ENCODE measurements at regions not wholly inside any gene's neighbourhood (a gene's known extent, or its start where the extent isn't known, plus 50 kb on each side); places are given as distances from the start of the nearest gene placed in this dataset.

DNA sequence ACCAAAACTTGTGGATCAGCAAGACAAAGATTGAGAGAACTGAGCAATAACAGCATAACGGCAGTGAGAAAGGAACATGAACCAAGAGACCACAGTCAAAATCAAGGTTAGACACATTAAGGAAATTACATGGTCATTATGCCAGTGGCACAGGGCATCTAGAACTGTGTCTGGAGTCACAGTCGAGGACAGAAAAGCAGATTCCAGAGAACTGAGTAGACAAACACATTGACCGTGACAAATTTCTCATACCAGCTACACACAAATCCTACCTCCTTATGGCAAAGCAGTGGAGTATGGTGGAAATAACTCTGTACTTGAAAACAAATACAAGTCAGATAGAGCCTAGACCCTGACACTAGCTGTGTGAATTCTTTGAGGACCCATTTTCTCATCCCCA, 367.3 kb downstream of the DUSP6 start:
- Histone ChIP-seq H3K27me3 (no peaks in the 10 kb centered on the region), H3K27ac (no peak overlapping the region), H3K9me3 (no peaks in the 10 kb centered on the region), H3K4me1 (peaks cover 0 to 18% (median 2%) of the 10 kb centered on the region in 12 donors), H3K36me3 (no peaks in the 10 kb centered on the region), H3K4me3 (no peak overlapping the region)
- DNase-seq = no peak
- TF ChIP-seq, protein P1, sequence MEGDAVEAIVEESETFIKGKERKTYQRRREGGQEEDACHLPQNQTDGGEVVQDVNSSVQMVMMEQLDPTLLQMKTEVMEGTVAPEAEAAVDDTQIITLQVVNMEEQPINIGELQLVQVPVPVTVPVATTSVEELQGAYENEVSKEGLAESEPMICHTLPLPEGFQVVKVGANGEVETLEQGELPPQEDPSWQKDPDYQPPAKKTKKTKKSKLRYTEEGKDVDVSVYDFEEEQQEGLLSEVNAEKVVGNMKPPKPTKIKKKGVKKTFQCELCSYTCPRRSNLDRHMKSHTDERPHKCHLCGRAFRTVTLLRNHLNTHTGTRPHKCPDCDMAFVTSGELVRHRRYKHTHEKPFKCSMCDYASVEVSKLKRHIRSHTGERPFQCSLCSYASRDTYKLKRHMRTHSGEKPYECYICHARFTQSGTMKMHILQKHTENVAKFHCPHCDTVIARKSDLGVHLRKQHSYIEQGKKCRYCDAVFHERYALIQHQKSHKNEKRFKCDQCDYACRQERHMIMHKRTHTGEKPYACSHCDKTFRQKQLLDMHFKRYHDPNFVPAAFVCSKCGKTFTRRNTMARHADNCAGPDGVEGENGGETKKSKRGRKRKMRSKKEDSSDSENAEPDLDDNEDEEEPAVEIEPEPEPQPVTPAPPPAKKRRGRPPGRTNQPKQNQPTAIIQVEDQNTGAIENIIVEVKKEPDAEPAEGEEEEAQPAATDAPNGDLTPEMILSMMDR (IDR thresholded peaks at IDR 0.05) = no peak
- intact Hi-C loops (cut with DNase I) = loop anchor here in 2 of 10 donors (5.0 to 10.0 kb wide), 2 partner anchors 90 to 403 kb away; partner anchors contain the start of gene KITLG (in 1 of the 2)
- WGBS, 4 donors = 95 to 98% (median 96%) methylated on average over 3 of the region's 3 CpGs
- ATAC-seq = no peak

DNA sequence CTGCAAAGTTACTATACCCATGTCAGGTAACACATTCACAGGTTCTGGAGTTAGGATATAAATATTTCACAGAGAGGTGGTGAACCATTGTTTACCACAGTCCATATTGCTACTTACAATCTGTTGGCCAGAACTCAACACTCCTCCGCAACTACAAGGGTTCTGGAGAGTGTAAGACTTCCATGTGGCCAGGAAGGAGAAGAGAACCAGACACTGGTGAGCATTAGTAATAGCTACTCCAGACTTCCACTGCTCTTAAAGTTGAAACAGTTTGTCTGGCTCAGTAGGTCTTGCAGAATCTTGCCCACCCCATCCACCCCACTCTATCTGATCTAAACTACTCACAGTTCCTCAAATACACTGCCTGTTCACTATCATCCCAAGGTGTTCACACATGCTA, 369.6 kb downstream of the DUSP6 start:
- H3K27me3 ChIP-seq = no peaks in the 10 kb centered on the region
- peaks cover 0 to 18% (median 2%) of the 10 kb centered on the region in 12 donors for H3K4me1 ChIP-seq
- WGBS, 4 donors = 70 to 79% (median 70%) methylated on average over 1 of the region's 1 CpG
- H3K27ac ChIP-seq = no peak overlapping the region
- ATAC-seq (no peak), DNase-seq (no peak)
- no peaks in the 10 kb centered on the region for H3K36me3 ChIP-seq
- TF ChIP-seq, protein P1 (IDR thresholded peaks at IDR 0.05) = no peak
- no peak for TF ChIP-seq POLR2A (IDR thresholded peaks at IDR 0.05)
- no peaks in the 10 kb centered on the region for H3K9me3 ChIP-seq
- intact Hi-C loops (cut with DNase I) = loop anchor here in 1 of 10 donors (10.0 kb wide), 1 partner anchor 88 kb away; no protein-coding TSS in a partner anchor
- no peak overlapping the region for H3K4me3 ChIP-seq

DNA sequence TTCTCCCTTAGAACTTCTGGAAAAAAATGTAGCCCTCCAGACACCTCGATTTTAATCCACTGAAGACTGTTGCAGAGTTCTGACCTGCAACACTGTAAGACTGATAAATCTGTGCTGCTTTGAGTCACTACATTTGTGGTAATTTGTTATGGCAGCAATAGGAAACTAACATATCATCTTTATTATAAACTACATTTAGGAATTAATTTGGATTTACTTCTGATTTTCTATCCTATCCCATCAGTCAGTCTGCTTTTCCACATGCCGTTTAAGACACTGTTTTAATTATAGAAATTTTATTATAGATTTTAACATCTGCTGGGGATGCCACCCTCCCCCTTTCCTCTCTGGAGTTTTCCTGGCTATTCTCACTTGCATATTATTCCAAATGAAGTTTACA, 375.2 kb downstream of the DUSP6 start:
- no peaks in the 10 kb centered on the region for H3K27me3 ChIP-seq
- H3K9me3 ChIP-seq = no peaks in the 10 kb centered on the region
- H3K4me3 ChIP-seq = no peak overlapping the region
- DNase-seq (no peak), ATAC-seq (no peak)
- H3K4me1 ChIP-seq = no peaks in the 10 kb centered on the region
- 56 to 78% (median 65%) methylated on average over 2 of the region's 2 CpGs for WGBS, 4 donors
- no peaks in the 10 kb centered on the region for H3K36me3 ChIP-seq
- TF ChIP-seq POLR2A (IDR thresholded peaks at IDR 0.05) = no peak
- TF ChIP-seq, protein P1 (IDR thresholded peaks at IDR 0.05) = no peak
- H3K27ac ChIP-seq = no peak overlapping the region
- intact Hi-C loops (cut with DNase I) = no loop called here

DNA sequence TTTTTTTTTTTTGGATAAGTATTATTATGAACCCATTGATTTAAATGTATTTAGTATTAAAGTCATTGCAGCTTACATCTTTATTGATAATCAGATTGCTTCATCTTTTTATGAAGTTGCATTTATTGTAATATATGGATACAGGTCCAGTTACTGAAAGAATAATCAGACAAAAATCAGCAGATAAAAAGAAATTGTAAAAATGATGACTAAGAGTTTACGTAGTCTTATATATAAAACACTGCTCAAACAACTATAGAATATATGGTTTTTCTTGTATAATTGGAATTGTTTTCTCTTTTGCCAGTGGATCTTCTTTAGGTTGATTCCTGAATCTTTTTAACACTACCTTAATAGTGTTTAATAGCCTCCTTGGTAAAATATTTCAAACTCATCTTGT, 378.3 kb downstream of the DUSP6 start:
- Histone ChIP-seq H3K4me3 (no peak overlapping the region), H3K4me1 (peaks cover 0 to 11% (median 0%) of the 10 kb centered on the region in 12 donors), H3K27me3 (no peaks in the 10 kb centered on the region), H3K36me3 (no peaks in the 10 kb centered on the region), H3K27ac (no peak overlapping the region), H3K9me3 (no peaks in the 10 kb centered on the region)
- ATAC-seq = no peak
- no peak for DNase-seq
- 97 to 100% (median 98%) methylated on average over 1 of the region's 1 CpG for WGBS, 4 donors
- TF ChIP-seq, protein P1 (IDR thresholded peaks at IDR 0.05) = no peak
- no peak for TF ChIP-seq POLR2A (IDR thresholded peaks at IDR 0.05)
- intact Hi-C loops (cut with DNase I) = no loop called here

All from heart left ventricle (tissue), 16 donors.